GM12873 (cell line): ENCODE measurements at regions not wholly inside any gene's neighbourhood (a gene's known extent, or its start where the extent isn't known, plus 50 kb on each side); places are given as distances from the start of the nearest gene placed in this dataset.

Experiments
- TF ChIP-seq, protein P1 (sequence below): IDR thresholded peaks from 2 replicates; pipeline ENCODE4 v1.5.1; 2012; ENCODE audit warnings: low read depth, mild to moderate bottlenecking, moderate library complexity, low read length, control low read depth; ENCODE audit not compliant: insufficient read depth; ENCODE audit errors: missing control alignments

DNA sequence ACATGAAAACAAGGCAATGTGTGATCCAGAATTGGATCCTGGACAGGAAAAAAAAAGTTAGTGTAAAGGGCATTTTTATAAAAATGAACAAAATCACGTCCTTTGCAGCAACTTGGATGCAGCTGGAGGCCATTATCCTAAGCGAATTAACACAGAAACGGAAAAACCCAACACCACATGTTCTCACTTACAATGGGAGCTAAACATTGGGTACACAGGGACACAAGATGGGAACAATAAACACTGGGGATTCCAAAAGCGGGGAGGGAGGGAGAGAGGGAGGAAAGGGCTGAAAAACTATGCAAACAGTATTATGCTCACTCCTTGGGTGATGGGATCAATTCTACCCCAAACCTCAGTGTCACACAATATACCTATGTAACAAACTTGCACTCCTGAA, 91.4 kb upstream of the BTBD3 start:
- TF ChIP-seq, protein P1, sequence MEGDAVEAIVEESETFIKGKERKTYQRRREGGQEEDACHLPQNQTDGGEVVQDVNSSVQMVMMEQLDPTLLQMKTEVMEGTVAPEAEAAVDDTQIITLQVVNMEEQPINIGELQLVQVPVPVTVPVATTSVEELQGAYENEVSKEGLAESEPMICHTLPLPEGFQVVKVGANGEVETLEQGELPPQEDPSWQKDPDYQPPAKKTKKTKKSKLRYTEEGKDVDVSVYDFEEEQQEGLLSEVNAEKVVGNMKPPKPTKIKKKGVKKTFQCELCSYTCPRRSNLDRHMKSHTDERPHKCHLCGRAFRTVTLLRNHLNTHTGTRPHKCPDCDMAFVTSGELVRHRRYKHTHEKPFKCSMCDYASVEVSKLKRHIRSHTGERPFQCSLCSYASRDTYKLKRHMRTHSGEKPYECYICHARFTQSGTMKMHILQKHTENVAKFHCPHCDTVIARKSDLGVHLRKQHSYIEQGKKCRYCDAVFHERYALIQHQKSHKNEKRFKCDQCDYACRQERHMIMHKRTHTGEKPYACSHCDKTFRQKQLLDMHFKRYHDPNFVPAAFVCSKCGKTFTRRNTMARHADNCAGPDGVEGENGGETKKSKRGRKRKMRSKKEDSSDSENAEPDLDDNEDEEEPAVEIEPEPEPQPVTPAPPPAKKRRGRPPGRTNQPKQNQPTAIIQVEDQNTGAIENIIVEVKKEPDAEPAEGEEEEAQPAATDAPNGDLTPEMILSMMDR = no peak

DNA sequence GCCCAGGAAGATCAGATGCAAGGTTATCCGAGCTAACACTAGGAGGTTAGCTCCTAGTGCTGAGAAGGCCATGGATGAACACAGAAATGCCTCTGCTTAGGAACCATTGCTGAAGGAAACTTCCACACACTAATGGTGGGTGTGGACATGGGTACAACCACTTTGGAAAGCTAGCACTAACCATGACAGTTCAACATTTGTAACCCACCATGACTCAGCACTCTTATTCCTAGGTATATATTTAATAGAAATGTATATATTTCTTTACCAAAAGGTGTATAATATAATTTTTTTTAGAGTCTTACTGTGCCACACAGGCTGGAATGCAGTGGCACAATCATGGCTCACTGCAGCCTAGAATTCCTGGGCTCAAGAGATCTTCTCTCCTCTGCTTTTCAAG, 85.3 kb upstream of the BTBD3 start:
- TF ChIP-seq, protein P1 = no peak

DNA sequence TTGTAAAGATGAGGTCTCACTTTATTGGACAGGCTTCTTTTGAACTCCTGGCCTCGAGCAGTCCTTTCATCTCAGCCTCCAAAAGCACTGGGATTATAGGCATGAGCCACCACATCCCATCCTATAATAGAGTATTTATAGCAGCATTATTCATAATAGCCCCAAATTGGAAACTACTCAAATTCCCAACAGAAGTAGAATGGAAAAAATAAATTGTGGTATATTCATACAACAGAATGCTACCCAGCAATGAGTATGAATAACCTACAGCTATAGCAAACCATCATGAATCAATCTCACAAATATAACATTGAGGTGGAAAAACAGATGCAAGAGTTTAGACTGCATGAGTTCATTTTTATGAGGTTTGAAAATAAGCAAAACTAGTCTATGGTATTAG, 84.8 kb upstream of the BTBD3 start:
- TF ChIP-seq, protein P1 = no peak

DNA sequence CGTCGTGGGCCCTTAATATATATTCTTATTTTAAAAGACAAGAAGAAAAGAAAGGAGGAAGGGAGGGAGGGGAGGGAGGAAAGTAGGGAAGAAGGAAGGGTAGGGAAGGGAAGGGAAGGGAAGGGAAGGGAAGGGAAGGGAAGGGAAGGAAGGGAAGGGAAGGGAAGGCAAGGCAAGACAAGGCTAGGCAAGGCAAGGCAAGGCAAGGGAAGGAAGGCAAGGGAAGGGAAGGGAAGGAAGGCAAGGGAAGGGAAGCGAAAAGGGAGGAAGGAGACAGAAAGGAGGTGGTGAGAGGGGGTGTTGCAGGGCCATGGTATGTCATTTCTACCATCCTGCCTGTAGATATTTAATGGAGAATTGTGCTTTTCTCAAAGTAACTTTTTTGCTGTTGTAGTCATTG, 83.9 kb upstream of the BTBD3 start:
- TF ChIP-seq, protein P1 = no peak

DNA sequence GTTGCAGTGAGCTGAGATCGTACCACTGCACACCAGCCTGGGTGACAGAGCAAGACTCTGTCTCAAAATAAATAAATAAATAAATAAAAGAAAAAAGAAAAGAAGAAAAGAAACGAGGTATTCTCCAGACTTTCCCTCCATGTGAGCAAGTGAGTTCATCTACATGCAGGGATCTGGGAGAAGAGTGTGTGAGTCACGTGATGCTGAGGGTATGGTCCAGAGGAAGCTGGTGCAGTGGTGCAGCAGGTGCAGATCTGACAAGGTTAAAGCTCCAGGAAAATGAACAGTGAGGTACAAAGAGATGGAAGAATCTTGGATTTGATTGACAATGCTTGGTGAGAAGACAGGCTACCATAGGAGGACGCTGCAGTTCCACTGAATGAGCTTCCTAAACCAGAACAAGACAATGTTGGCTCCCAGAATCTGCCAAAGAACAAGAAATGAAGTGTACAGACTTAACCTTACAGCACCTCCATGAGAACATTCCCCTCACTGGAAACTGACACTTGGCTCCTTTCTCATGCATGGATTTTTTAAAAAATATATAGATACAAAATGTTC, 79.5 kb upstream of the BTBD3 start:
- TF ChIP-seq, protein P1 = no peak

DNA sequence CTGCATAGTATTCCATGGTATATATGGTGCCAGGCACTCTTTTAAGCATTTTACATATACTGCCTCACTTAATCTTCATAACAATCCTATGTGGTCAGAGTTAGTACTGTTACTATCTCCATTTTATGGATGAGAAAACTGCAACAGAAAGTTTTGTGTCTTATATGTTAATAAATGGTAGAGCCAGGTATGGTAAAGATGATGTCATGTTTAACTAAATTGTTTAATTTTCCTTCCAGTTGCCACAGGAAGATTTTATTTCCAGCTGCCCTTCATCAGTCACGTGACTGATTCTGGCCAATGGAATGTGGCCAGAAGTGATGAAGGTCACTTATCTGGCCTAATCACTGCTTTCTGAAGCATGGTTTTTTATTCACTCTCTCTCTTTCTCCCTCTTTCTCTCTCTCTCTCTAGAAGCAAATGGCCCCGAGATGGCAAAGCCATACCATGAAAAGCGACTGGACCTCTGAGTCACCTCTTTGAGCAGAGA, 75.7 kb upstream of the BTBD3 start:
- TF ChIP-seq, protein P1 = no peak

DNA sequence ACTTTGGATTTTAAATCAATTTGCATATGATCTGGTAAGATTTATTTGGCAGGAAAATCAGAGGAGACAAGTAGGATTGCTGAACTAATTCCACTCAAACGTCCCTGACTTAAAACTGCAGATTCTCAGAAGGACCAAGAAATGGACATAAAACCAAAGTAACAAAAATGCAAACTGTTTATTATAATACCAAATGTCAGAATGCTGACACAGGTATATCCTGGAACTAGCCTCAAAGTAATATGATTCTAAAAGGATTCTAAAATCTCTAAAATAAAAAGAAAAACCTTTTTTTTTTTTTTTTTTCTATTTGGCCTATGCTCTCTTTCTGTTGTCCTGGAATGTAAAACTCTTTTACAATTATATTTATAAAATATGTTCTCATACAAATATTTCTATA, 74.4 kb upstream of the BTBD3 start:
- TF ChIP-seq, protein P1 = no peak

DNA sequence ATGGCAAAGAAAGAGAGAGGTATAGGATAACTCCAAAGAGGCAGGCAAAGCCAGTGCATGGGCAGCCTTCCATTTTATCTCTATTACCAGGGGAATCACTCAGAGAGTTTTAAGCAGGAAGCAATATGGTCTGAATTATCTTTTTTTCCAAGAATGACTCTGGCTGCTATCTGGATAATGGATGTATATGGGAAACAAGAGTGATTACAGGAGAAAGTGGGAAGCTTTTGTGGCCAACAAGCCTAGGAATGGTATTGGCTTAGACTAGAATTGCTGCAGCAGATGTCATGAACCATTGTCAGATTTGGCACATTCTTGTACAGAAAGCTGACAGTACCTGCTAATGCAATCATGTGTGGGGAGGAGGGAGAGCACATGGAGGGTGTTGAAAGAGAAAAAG, 73.0 kb upstream of the BTBD3 start:
- TF ChIP-seq, protein P1 = no peak
